GM18868 (cell line): ENCODE measurements at regions not wholly inside any gene's neighbourhood (a gene's known extent, or its start where the extent isn't known, plus 50 kb on each side); places are given as distances from the start of the nearest gene placed in this dataset.
A peak's percentile ranks its signal among the peaks of the same experiment; 100 is the strongest.

ENCODE experiments used
- ATAC-seq: cut with Tn5 transposase; IDR thresholded peaks from one replicate; pipeline ENCODE4 v1.9.1; 2021; ENCODE audit warnings: mild to moderate bottlenecking, moderate library complexity; ENCODE audit not compliant: unreplicated experiment

- no peak for ATAC-seq
Measured at GRCh38 chr12:125303337-125303736, 238.1 kb downstream of the AACS start.

GRCh38 chr12:125304029-125304428 is 238.8 kb downstream of the AACS start:
- ATAC-seq, result no peak

- ATAC-seq, result no peak
Measured at GRCh38 chr12:125305231-125305630, 240.0 kb downstream of the AACS start.

- ATAC-seq, result no peak
Measured at GRCh38 chr12:125310461-125310860, 245.2 kb downstream of the AACS start.

- no peak for ATAC-seq
Measured at GRCh38 chr12:125311050-125311449, 245.8 kb downstream of the AACS start.

- ATAC-seq, result no peak
Measured at GRCh38 chr12:125312471-125312870, 247.2 kb downstream of the AACS start.

- no peak for ATAC-seq
Measured at GRCh38 chr12:125314051-125314755, 249.0 kb downstream of the AACS start.

- no peak for ATAC-seq
Measured at GRCh38 chr12:125315771-125316170, 250.5 kb downstream of the AACS start.

- ATAC-seq, result no peak
Measured at GRCh38 chr12:125320177-125320576, 254.9 kb downstream of the AACS start.

- no peak for ATAC-seq
Measured at GRCh38 chr12:125324861-125325490, 259.7 kb downstream of the AACS start.

- no peak for ATAC-seq
Measured at GRCh38 chr12:125329239-125330102, 264.2 kb downstream of the AACS start.

GRCh38 chr12:125330645-125331341 is 265.6 kb downstream of the AACS start:
- ATAC-seq, result peak; percentile 96

- peak; percentile 9 for ATAC-seq
Measured at GRCh38 chr12:125331342-125332052, 266.3 kb downstream of the AACS start.

- ATAC-seq, result no peak
Measured at GRCh38 chr12:125332900-125333299, 267.7 kb downstream of the AACS start.

- no peak for ATAC-seq
Measured at GRCh38 chr12:125336246-125336645, 271.0 kb downstream of the AACS start.

GRCh38 chr12:125340791-125341190 is 275.6 kb downstream of the AACS start:
- ATAC-seq, result no peak

GRCh38 chr12:125341422-125341821 is 276.2 kb downstream of the AACS start:
- ATAC-seq, result no peak

- ATAC-seq, result no peak
Measured at GRCh38 chr12:125343649-125344048, 278.4 kb downstream of the AACS start.

- ATAC-seq, result no peak
Measured at GRCh38 chr12:125346362-125346761, 281.1 kb downstream of the AACS start.

GRCh38 chr12:125351788-125352187 is 286.6 kb downstream of the AACS start:
- ATAC-seq, result no peak
